Caco-2 (cell line): ENCODE measurements at regions not wholly inside any gene's neighbourhood (a gene's known extent, or its start where the extent isn't known, plus 50 kb on each side); places are given as distances from the start of the nearest gene placed in this dataset.

Experiments
- BruUV-seq: library from RNA; stranded (reverse); fragments of 400-500 nt; replicated peaks from 2 replicates; lab custom pipeline; 2021; lab: Mats Ljungman, UMichigan
- CTCF ChIA-PET: fragments of 300-600 bp; sonication (Branson Sonifier 250); formaldehyde crosslinking; loops from one replicate; lab custom pipeline; 2022; ENCODE audit warnings: antibody characterized with exemption; lab: Charles Lee
- POLR2A ChIA-PET: fragments of 300-600 bp; sonication (Branson Sonifier 250); formaldehyde crosslinking; loops from one replicate; lab custom pipeline; 2022; ENCODE audit warnings: antibody characterized with exemption; lab: Charles Lee
- DNase-seq, 2 experiments: peaks; one replicate each; pipeline versions ENCODE4 v3.0.0 to v3.0.0-alpha.2; 2020 to 2022
- H3K27me3 ChIP-seq: replicated peaks from 2 replicates; pipeline ENCODE4 v1.6.0; 2011; ENCODE audit warnings: low read length; ENCODE audit not compliant: control insufficient read depth, insufficient read depth
- H3K36me3 ChIP-seq: 2 replicates; pipeline ENCODE4 v1.5.1; 2011; ENCODE audit warnings: low read length; ENCODE audit not compliant: control insufficient read depth, insufficient read depth
- H3K4me1 ChIP-seq: fragments of 250-450 bp; sonication (Bioruptor Pico); 2 replicates; pipeline ENCODE4 v1.5.1; 2020; ENCODE audit warnings: mild to moderate bottlenecking
- H3K4me3 ChIP-seq: 2 replicates; pipeline ENCODE4 v1.5.1; 2011; ENCODE audit warnings: low read depth, mild to moderate bottlenecking, control low read depth, low read length
- H3K9me3 ChIP-seq: fragments of 250-450 bp; sonication (Bioruptor Pico); 2 replicates; pipeline ENCODE4 v1.5.1; 2020; ENCODE audit warnings: mild to moderate bottlenecking, moderate library complexity
- H3K27ac Mint-ChIP-seq: one replicate; pipeline ENCODE4 v1.8.0; 2022; ENCODE audit warnings: mixed read lengths; ENCODE audit not compliant: unreplicated experiment
- H3K27me3 Mint-ChIP-seq: one replicate; pipeline ENCODE4 v1.8.0; 2022; ENCODE audit warnings: mixed read lengths; ENCODE audit not compliant: insufficient read depth, unreplicated experiment
- H3K36me3 Mint-ChIP-seq: one replicate; pipeline ENCODE4 v1.8.0; 2022; ENCODE audit warnings: mild to moderate bottlenecking, mixed read lengths; ENCODE audit not compliant: insufficient read depth, unreplicated experiment
- H3K4me1 Mint-ChIP-seq: one replicate; pipeline ENCODE4 v1.8.0; 2022; ENCODE audit warnings: low read depth, mixed read lengths; ENCODE audit not compliant: unreplicated experiment
- H3K4me3 Mint-ChIP-seq: one replicate; pipeline ENCODE4 v1.8.0; 2022; ENCODE audit warnings: mild to moderate bottlenecking, moderate library complexity, mixed read lengths; ENCODE audit not compliant: unreplicated experiment
- H3K9me3 Mint-ChIP-seq: one replicate; pipeline ENCODE4 v1.8.0; 2022; ENCODE audit warnings: mixed read lengths; ENCODE audit not compliant: unreplicated experiment
- CTCF ChIP-seq, 2 experiments: fragments of 200-600 bp in 1 of 2; IDR thresholded peaks; 1 replicate in 1 of 2; 2 replicates in 1 of 2; pipeline versions ENCODE4 v1.5.1 to v1.8.0; 2011 to 2022; ENCODE audit warnings: antibody characterized with exemption in 1 of 2, control low read depth in 1 of 2, inconsistent platforms in 1 of 2, low read depth in 1 of 2, low read length in 1 of 2, mild to moderate bottlenecking in 1 of 2, moderate library complexity in 1 of 2; ENCODE audit not compliant: insufficient read depth in 1 of 2, severe bottlenecking in 1 of 2, unreplicated experiment in 1 of 2
- intact Hi-C: fragments of 100-400 bp; cut with micrococcal nuclease; formaldehyde crosslinking; loops from one replicate; pipeline ENCODE4 v1.10.0; 2022; ENCODE audit not compliant: unreplicated experiment

GRCh38 chr1:78340006-78340405, 150.8 kb upstream of the PTGFR start:
- Mint-ChIP-seq H3K36me3 (no peaks in the 10 kb centered on the region), H3K4me3 (no peak overlapping the region), H3K27me3 (peaks cover 9% of the 10 kb centered on the region), H3K9me3 (no peaks in the 10 kb centered on the region), H3K4me1 (no peaks in the 10 kb centered on the region), H3K27ac (no peak overlapping the region)
- no peak for TF ChIP-seq CTCF (IDR thresholded peaks at IDR 0.05; ENCODE audit: insufficient read depth in 1 of 2, low read depth in 1 of 2, low read length in 1 of 2, severe bottlenecking in 1 of 2, unreplicated experiment in 1 of 2)
- ChIA-PET POLR2A (no interaction called here), CTCF (no interaction called here)
- DNase-seq, result no peak
- no peaks in the 10 kb centered on the region for H3K36me3 ChIP-seq
- H3K4me3 ChIP-seq, result no peak overlapping the region
- no peaks in the 10 kb centered on the region for H3K27me3 ChIP-seq
- no TSS peak for BruUV-seq
- H3K4me1 ChIP-seq, result no peaks in the 10 kb centered on the region
- no peaks in the 10 kb centered on the region for H3K9me3 ChIP-seq
- intact Hi-C loops, result no loop called here

- no peak for DNase-seq
- no peak overlapping the region for H3K27ac Mint-ChIP-seq
Observed at GRCh38 chr1:78348496-78349284, 142.1 kb upstream of the PTGFR start.

GRCh38 chr1:78351551-78352216, 139.1 kb upstream of the PTGFR start:
- no peak for DNase-seq
- no peaks in the 10 kb centered on the region for H3K9me3 ChIP-seq
- H3K36me3 Mint-ChIP-seq, result no peaks in the 10 kb centered on the region
- peaks cover 9% of the 10 kb centered on the region for H3K27me3 Mint-ChIP-seq
- no peaks in the 10 kb centered on the region for H3K36me3 ChIP-seq
- H3K4me1 ChIP-seq, result no peaks in the 10 kb centered on the region
- no TSS peak for BruUV-seq
- no peak overlapping the region for H3K27ac Mint-ChIP-seq
- intact Hi-C loops, result no loop called here
- no peak overlapping the region for H3K4me3 ChIP-seq
- no peak overlapping the region for H3K4me3 Mint-ChIP-seq
- H3K27me3 ChIP-seq, result no peaks in the 10 kb centered on the region
- no peaks in the 10 kb centered on the region for H3K9me3 Mint-ChIP-seq
- TF ChIP-seq CTCF (IDR thresholded peaks at IDR 0.05; ENCODE audit: insufficient read depth in 1 of 2, low read depth in 1 of 2, low read length in 1 of 2, severe bottlenecking in 1 of 2, unreplicated experiment in 1 of 2), result no peak
- H3K4me1 Mint-ChIP-seq, result no peaks in the 10 kb centered on the region
- CTCF ChIA-PET, result no interaction called here
- POLR2A ChIA-PET, result no interaction called here

More at GRCh38 chr1:78348496-78349284, 142.1 kb upstream of the PTGFR start:
- H3K4me3 Mint-ChIP-seq, result no peak overlapping the region
- Histone ChIP-seq H3K36me3 (no peaks in the 10 kb centered on the region), H3K9me3 (no peaks in the 10 kb centered on the region), H3K4me1 (no peaks in the 10 kb centered on the region), H3K27me3 (no peaks in the 10 kb centered on the region), H3K4me3 (no peak overlapping the region)
- no peaks in the 10 kb centered on the region for H3K4me1 Mint-ChIP-seq
- no TSS peak for BruUV-seq
- H3K9me3 Mint-ChIP-seq, result no peaks in the 10 kb centered on the region
- ChIA-PET CTCF (no interaction called here), POLR2A (no interaction called here)
- no peaks in the 10 kb centered on the region for H3K36me3 Mint-ChIP-seq
- intact Hi-C loops, result no loop called here
- H3K27me3 Mint-ChIP-seq, result peaks cover 4% of the 10 kb centered on the region
- no peak for TF ChIP-seq CTCF (IDR thresholded peaks at IDR 0.05; ENCODE audit: insufficient read depth in 1 of 2, low read depth in 1 of 2, low read length in 1 of 2, severe bottlenecking in 1 of 2, unreplicated experiment in 1 of 2)
